GM13977 (cell line): ENCODE measurements at regions not wholly inside any gene's neighbourhood (a gene's known extent, or its start where the extent isn't known, plus 50 kb on each side); places are given as distances from the start of the nearest gene placed in this dataset.

Source experiments
- DNase-seq: peaks from one replicate; pipeline ENCODE4 v3.0.0; 2012; ENCODE audit warnings: low spot score
- CTCF ChIP-seq: IDR thresholded peaks from 2 replicates; pipeline ENCODE4 v1.5.1; 2012; ENCODE audit warnings: mild to moderate bottlenecking, control low read depth; ENCODE audit not compliant: insufficient read depth; ENCODE audit errors: extremely low read depth, missing control alignments
- in situ Hi-C: fragments of 300-500 bp; cut with MboI; formaldehyde crosslinking; loops from one replicate; pipeline ENCODE4 v1.12.0; 2022; ENCODE audit warnings: low sequenced_read_pairs, low pct_unique_long_range_greater_than_20kb, mixed read lengths, inconsistent platforms; ENCODE audit not compliant: unreplicated experiment

GRCh38 chr22:48309836-48310235 lies 1517.8 kb downstream of the BRD1 start:
- no peak for DNase-seq
- no peak for TF ChIP-seq CTCF
- in situ Hi-C loops: no loop called here

DNA sequence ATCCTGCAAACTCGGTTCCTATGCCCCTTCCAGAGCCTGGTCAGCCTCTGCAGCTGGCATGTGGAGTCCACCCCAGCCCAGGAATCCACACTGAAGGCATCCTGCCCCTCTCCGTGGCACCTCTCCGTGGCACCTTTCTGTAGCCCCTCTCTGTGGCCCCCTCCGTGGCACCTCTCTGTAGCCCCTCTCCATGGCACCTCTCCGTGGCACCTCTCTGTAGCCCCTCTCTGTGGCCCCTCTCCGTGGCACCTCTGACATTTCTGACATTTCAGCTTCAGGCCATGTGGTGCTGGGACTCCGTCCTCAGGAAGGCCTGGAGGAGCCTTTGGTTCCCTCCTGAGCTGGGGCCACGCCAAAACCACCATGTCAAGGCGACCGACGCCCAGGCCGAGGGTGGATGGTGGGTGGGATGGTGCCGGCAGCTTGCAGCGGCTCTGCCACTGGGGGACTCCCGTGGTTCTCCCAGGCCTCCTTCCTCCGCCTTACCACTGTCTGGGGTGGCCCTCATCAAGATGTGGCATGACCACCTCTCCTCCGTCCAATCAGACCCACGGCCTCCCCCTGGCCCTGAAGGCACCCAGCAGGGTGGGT lies 1518.5 kb downstream of the BRD1 start:
- in situ Hi-C loops: no loop called here
- DNase-seq: no peak
- TF ChIP-seq CTCF: no peak

- no peak for DNase-seq
- no peak for TF ChIP-seq CTCF
- in situ Hi-C loops: no loop called here
These were observed 1519.7 kb downstream of the BRD1 start for GRCh38 chr22:48307931-48308330.

DNA sequence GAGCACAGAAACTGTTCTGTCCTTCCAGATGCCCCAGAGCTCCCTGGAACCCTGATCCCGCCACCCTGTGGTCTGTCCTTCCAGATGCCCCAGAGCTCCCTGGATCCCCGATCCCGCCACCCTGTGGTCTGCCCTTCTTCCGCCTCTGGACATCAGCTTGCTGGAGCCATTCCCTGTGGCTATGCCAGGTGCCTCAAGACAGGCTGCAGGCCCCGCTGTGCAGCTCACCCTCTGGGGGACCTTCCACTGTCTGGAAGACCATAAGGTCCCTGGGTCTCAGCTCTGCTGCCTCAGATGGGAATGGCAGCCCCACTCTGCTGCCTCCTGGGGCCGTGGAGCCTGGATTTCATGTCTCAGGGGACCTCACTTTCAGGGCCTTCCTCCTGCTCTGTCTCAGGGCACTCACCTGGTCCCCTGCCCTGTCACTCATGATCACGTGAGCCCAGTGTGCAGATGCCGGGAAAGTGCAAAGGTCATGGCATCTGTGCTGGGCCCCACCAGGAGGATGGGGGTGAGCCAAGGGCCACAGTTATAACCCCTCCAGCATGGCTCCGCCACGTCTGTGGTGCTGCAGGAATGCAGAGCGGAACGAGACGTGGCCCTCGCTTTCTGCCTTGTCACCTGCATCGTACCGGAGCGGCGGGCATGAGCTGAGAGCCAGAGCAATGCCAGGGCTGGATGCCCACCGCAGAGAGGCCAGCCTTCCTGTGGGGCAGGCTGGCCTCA lies 1520.7 kb downstream of the BRD1 start:
- in situ Hi-C loops: no loop called here
- no peak for DNase-seq
- TF ChIP-seq CTCF: no peak

GRCh38 chr22:48306284-48306683 lies 1521.4 kb downstream of the BRD1 start:
- no peak for DNase-seq
- TF ChIP-seq CTCF: no peak
- in situ Hi-C loops: no loop called here

DNA sequence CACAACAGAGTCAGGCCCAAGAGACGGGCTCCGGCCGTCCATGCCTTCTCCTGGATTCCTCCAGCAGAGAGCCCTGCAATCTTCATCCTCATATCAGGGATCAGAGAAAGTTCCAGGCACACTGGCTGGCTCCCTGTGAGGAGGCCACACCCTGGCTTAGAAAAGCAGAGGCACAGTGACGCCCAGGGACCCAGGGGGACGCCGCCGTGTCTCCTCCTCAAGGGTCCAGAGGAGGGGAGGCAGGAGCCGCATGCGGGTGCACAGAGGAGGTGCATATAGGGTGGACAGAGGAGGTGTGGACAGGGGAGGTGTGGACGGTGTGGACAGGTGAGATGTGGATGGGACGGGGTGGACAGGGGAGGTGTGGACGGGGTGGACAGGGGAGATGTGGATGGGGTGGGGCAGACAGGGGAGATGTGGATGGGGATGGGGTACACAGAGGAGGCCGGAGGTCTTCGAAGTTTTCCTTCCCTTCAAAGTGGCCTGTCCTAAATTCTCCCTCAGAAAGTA lies 1521.9 kb downstream of the BRD1 start:
- in situ Hi-C loops: no loop called here

More for the DNA sequence above, 1521.9 kb downstream of the BRD1 start:
- no peak for TF ChIP-seq CTCF
- DNase-seq: no peak
